ENCODE measurements at regions not wholly inside any gene's neighbourhood (a gene's known extent, or its start where the extent isn't known, plus 50 kb on each side); places are given as distances from the start of the nearest gene placed in this dataset.
"Not testable (repeated sequence)": the region's sequence is repeated elsewhere in the genome, so short reads cannot be mapped to it uniquely, and the experiment has no call there.

GRCh38 chr7:86049910-86050309 is 593.8 kb upstream of the GRM3 start:
- no peak overlapping the region for H3K9ac ChIP-seq (ENCODE audit: insufficient read length, low read depth)
- TF ChIP-seq YY1 (IDR thresholded peaks at IDR 0.05; ENCODE audit: insufficient read depth, insufficient read length) (no peak), SUZ12 (IDR thresholded peaks at IDR 0.05; ENCODE audit: extremely low read depth, insufficient read depth, insufficient read length) (no peak), ZNF274 (IDR thresholded peaks at IDR 0.05; ENCODE audit: low read depth, low read length) (no peak)
- H3K4me3 ChIP-seq (ENCODE audit: insufficient read length, low read depth) = no peak overlapping the region
- no peaks in the 10 kb centered on the region for H3K9me3 ChIP-seq (ENCODE audit: insufficient read depth, low read length)
- H3K36me3 ChIP-seq (ENCODE audit: insufficient read depth, insufficient read length, low read length) = no peaks in the 10 kb centered on the region
- no peaks in the 10 kb centered on the region for H3K4me1 ChIP-seq (ENCODE audit: insufficient read depth, insufficient read length)
- H3K27me3 ChIP-seq (ENCODE audit: insufficient read depth, insufficient read length) = no peaks in the 10 kb centered on the region
- no peak for DNase-seq (ENCODE audit: low read depth, low spot score)

GRCh38 chr7:86045197-86045596 is 598.5 kb upstream of the GRM3 start:
- not testable (repeated sequence) for H3K36me3 ChIP-seq (ENCODE audit: insufficient read depth, insufficient read length, low read length); DNase-seq (ENCODE audit: low read depth, low spot score); H3K4me1 ChIP-seq (ENCODE audit: insufficient read depth, insufficient read length); H3K27me3 ChIP-seq (ENCODE audit: insufficient read depth, insufficient read length); H3K9ac ChIP-seq (ENCODE audit: insufficient read length, low read depth); H3K9me3 ChIP-seq (ENCODE audit: insufficient read depth, low read length); H3K4me3 ChIP-seq (ENCODE audit: insufficient read length, low read depth)

- H3K9ac ChIP-seq (ENCODE audit: insufficient read length, low read depth) = no peak overlapping the region
- no peaks in the 10 kb centered on the region for H3K36me3 ChIP-seq (ENCODE audit: insufficient read depth, insufficient read length, low read length)
- TF ChIP-seq ZNF274 (IDR thresholded peaks at IDR 0.05; ENCODE audit: low read depth, low read length) (no peak), SUZ12 (IDR thresholded peaks at IDR 0.05; ENCODE audit: extremely low read depth, insufficient read depth, insufficient read length) (no peak), YY1 (IDR thresholded peaks at IDR 0.05; ENCODE audit: insufficient read depth, insufficient read length) (no peak)
- no peaks in the 10 kb centered on the region for H3K4me1 ChIP-seq (ENCODE audit: insufficient read depth, insufficient read length)
- DNase-seq (ENCODE audit: low read depth, low spot score) = no peak
- H3K4me3 ChIP-seq (ENCODE audit: insufficient read length, low read depth) = no peak overlapping the region
- H3K9me3 ChIP-seq (ENCODE audit: insufficient read depth, low read length) = no peaks in the 10 kb centered on the region
- no peaks in the 10 kb centered on the region for H3K27me3 ChIP-seq (ENCODE audit: insufficient read depth, insufficient read length)
These were observed 617.9 kb upstream of the GRM3 start for GRCh38 chr7:86025807-86026206.

GRCh38 chr7:86013662-86014061 is 630.0 kb upstream of the GRM3 start:
- TF ChIP-seq ZNF274 (IDR thresholded peaks at IDR 0.05; ENCODE audit: low read depth, low read length) (no peak), SUZ12 (IDR thresholded peaks at IDR 0.05; ENCODE audit: extremely low read depth, insufficient read depth, insufficient read length) (no peak), YY1 (IDR thresholded peaks at IDR 0.05; ENCODE audit: insufficient read depth, insufficient read length) (no peak)

DNA sequence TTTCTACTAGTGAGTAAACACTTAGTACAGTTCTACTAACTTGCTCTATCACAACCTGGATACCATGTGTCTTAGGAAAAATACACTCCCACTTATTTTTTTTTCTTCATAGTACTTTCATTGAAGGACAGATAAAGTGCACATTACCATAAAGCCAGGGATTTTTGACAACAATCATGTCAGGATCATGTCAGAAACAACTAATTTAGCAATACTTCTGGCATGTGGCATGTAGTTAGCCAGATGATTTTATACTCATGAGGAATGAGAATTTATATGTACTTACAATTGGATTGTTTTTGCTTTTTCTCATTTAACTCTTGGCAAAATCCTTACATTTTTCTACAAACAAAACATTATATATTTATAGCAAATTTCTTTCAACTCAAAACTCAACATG is 630.7 kb upstream of the GRM3 start:
- Histone ChIP-seq H3K36me3 (ENCODE audit: insufficient read depth, insufficient read length, low read length) (no peaks in the 10 kb centered on the region), H3K9me3 (ENCODE audit: insufficient read depth, low read length) (no peaks in the 10 kb centered on the region), H3K27me3 (ENCODE audit: insufficient read depth, insufficient read length) (no peaks in the 10 kb centered on the region), H3K9ac (ENCODE audit: insufficient read length, low read depth) (no peak overlapping the region), H3K4me3 (ENCODE audit: insufficient read length, low read depth) (no peak overlapping the region), H3K4me1 (ENCODE audit: insufficient read depth, insufficient read length) (no peaks in the 10 kb centered on the region)
- no peak for DNase-seq (ENCODE audit: low read depth, low spot score)
- TF ChIP-seq ZNF274 (IDR thresholded peaks at IDR 0.05; ENCODE audit: low read depth, low read length) = no peak
- no peak for TF ChIP-seq YY1 (IDR thresholded peaks at IDR 0.05; ENCODE audit: insufficient read depth, insufficient read length)
- TF ChIP-seq SUZ12 (IDR thresholded peaks at IDR 0.05; ENCODE audit: extremely low read depth, insufficient read depth, insufficient read length) = no peak

More at GRCh38 chr7:86013662-86014061, 630.0 kb upstream of the GRM3 start:
- Histone ChIP-seq H3K4me3 (ENCODE audit: insufficient read length, low read depth) (no peak overlapping the region), H3K36me3 (ENCODE audit: insufficient read depth, insufficient read length, low read length) (no peaks in the 10 kb centered on the region), H3K27me3 (ENCODE audit: insufficient read depth, insufficient read length) (no peaks in the 10 kb centered on the region), H3K9me3 (ENCODE audit: insufficient read depth, low read length) (no peaks in the 10 kb centered on the region), H3K9ac (ENCODE audit: insufficient read length, low read depth) (no peak overlapping the region), H3K4me1 (ENCODE audit: insufficient read depth, insufficient read length) (no peaks in the 10 kb centered on the region)
- DNase-seq (ENCODE audit: low read depth, low spot score) = no peak

DNA sequence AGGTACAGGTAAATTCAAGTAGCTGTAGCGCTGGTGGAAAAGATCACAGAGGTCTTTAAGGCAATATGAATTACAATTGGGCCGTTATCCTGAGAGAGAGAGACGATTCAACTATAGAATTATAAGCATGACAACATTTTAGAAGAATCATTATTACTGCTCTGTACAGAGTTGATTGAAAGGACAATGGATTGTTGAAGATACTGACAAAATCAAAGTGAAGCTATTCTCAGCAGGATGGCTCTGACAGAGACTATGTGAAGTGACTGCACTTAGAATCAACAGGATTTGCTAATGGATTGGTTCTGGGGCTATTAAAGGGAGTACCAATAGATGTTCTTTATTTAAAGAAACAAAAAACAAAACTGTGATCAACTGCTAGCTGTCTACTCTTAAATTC is 634.8 kb upstream of the GRM3 start:
- TF ChIP-seq ZNF274 (IDR thresholded peaks at IDR 0.05; ENCODE audit: low read depth, low read length) = no peak
- no peak for TF ChIP-seq YY1 (IDR thresholded peaks at IDR 0.05; ENCODE audit: insufficient read depth, insufficient read length)
- no peak for TF ChIP-seq SUZ12 (IDR thresholded peaks at IDR 0.05; ENCODE audit: extremely low read depth, insufficient read depth, insufficient read length)
- Histone ChIP-seq H3K4me3 (ENCODE audit: insufficient read length, low read depth) (no peak overlapping the region), H3K36me3 (ENCODE audit: insufficient read depth, insufficient read length, low read length) (no peaks in the 10 kb centered on the region), H3K9ac (ENCODE audit: insufficient read length, low read depth) (no peak overlapping the region), H3K9me3 (ENCODE audit: insufficient read depth, low read length) (no peaks in the 10 kb centered on the region), H3K4me1 (ENCODE audit: insufficient read depth, insufficient read length) (no peaks in the 10 kb centered on the region), H3K27me3 (ENCODE audit: insufficient read depth, insufficient read length) (no peaks in the 10 kb centered on the region)
- no peak for DNase-seq (ENCODE audit: low read depth, low spot score)

- no peak for DNase-seq (ENCODE audit: low read depth, low spot score)
- TF ChIP-seq ZNF274 (IDR thresholded peaks at IDR 0.05; ENCODE audit: low read depth, low read length) (no peak), YY1 (IDR thresholded peaks at IDR 0.05; ENCODE audit: insufficient read depth, insufficient read length) (no peak), SUZ12 (IDR thresholded peaks at IDR 0.05; ENCODE audit: extremely low read depth, insufficient read depth, insufficient read length) (no peak)
- Histone ChIP-seq H3K27me3 (ENCODE audit: insufficient read depth, insufficient read length) (no peaks in the 10 kb centered on the region), H3K9me3 (ENCODE audit: insufficient read depth, low read length) (no peaks in the 10 kb centered on the region), H3K4me3 (ENCODE audit: insufficient read length, low read depth) (no peak overlapping the region), H3K9ac (ENCODE audit: insufficient read length, low read depth) (no peak overlapping the region), H3K4me1 (ENCODE audit: insufficient read depth, insufficient read length) (no peaks in the 10 kb centered on the region), H3K36me3 (ENCODE audit: insufficient read depth, insufficient read length, low read length) (no peaks in the 10 kb centered on the region)
These were observed 636.8 kb upstream of the GRM3 start for GRCh38 chr7:86006909-86007308.

DNA sequence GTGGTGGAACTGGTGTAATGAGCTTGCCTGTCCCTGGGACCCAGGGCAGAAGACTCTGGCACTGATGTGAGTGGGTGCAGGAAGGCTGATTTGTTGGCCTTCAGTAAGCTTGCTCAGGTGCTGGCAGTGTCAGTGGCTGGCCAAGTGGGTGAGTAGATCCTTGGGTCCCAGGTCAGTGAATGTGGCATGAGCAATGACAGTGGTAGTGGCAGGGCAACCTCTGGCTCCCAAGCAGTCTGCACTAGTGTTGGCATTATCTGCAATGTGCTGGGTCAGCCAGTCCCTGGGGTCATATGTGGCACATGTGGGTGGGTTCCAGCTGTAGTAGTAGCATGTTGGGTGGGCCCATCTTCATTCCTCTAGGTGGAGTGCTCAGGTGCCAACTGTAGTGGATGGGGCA is 640.9 kb upstream of the GRM3 start:
- no peaks in the 10 kb centered on the region for H3K27me3 ChIP-seq (ENCODE audit: insufficient read depth, insufficient read length)
- H3K4me1 ChIP-seq (ENCODE audit: insufficient read depth, insufficient read length) = no peaks in the 10 kb centered on the region
- TF ChIP-seq ZNF274 (IDR thresholded peaks at IDR 0.05; ENCODE audit: low read depth, low read length) (no peak), YY1 (IDR thresholded peaks at IDR 0.05; ENCODE audit: insufficient read depth, insufficient read length) (no peak), SUZ12 (IDR thresholded peaks at IDR 0.05; ENCODE audit: extremely low read depth, insufficient read depth, insufficient read length) (no peak)
- no peak overlapping the region for H3K4me3 ChIP-seq (ENCODE audit: insufficient read length, low read depth)
- H3K36me3 ChIP-seq (ENCODE audit: insufficient read depth, insufficient read length, low read length) = no peaks in the 10 kb centered on the region
- no peak overlapping the region for H3K9ac ChIP-seq (ENCODE audit: insufficient read length, low read depth)
- no peaks in the 10 kb centered on the region for H3K9me3 ChIP-seq (ENCODE audit: insufficient read depth, low read length)
- DNase-seq (ENCODE audit: low read depth, low spot score) = no peak
